IPS-NIHi7 (cell line): ENCODE measurements at regions not wholly inside any gene's neighbourhood (a gene's known extent, or its start where the extent isn't known, plus 50 kb on each side); places are given as distances from the start of the nearest gene placed in this dataset.
"Not testable (repeated sequence)": the region's sequence is repeated elsewhere in the genome, so short reads cannot be mapped to it uniquely, and the experiment has no call there.

Source experiments
- DNase-seq: peaks from one replicate; pipeline ENCODE4 v3.0.0; 2012; ENCODE audit warnings: mixed read lengths; ENCODE audit errors: extremely low spot score

DNA sequence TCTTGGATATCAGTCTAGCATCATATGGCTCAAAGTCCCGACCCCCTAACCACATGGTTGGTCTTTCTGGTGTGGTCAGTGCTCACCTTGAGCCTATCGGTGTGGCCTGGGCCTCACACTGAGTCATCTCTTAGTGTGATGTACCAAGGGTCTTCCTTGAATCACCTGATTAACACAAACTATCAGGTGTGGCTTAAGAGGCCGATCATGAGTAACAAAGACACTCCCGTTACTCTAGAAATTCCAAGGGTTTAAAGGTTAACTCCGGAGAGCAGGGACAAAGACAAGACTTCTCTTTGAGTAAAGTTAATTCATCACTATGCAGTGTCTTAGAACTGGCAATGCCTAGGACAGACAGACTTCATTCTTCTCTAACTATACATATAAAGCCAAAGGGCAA, 52.3 kb upstream of the ARMC3 start:
- no peak for DNase-seq

DNA sequence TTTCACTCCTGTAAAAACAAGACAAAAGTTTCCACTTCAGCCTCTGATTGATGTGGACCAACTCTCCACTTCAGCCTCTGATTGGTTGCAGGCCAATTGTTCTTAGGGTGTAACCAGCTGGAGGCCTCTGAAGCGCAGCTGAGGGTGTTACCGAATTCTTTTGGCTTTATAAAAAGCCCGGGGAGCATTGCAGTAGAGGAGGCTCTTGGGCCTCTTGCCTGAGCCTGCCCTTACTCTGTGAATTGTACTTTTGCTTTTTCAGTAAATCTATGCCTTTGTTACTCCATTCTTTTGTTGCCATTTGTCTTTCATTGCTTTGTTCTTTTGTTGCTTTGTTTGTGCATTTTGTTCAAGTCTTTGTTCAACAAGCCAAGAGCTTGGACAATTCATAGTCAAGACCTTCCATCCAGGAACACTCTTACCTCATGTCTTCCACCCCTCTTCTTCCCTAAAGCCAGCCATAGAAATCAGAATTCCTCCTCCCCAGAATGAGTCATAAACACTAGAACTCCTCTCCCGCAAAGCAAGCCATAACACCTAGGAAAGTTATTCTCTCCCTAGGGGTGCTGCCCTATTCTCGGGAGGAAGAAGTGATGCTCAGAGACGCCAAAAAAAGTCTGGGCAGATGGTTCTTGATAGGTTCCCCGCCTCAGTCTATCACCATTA, 53.5 kb upstream of the ARMC3 start:
- no peak for DNase-seq

DNA sequence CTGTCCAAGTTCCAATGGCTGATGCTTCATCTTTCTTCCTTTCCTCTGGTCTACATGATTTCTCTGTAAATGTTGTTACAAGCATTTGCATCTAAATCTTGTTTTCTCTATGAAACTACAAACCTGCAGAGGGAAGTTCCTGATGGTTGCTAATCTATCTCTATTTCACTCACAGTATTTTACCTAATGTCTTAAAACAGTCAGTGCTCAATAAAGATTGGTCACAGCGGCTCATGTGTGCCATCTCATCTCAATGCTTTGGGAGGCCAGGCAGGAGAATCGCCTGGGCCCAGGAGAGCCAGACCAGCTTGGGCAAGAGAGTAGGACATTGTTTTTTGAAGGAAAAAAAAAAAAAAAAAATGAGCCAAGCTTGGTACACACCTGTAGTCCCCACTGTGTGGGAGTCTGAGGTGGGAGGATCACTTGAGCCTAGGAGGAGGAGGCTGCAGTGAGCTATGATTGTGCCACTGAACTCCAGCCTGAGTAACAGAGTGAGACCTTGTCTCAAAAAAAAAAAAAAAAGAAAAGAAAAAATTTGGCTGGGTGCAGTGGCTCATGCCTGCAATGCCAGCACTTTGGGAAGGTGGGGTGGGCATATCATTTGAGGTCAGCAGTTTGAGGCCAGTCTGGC, 71.3 kb upstream of the ARMC3 start:
- DNase-seq, result no peak

DNA sequence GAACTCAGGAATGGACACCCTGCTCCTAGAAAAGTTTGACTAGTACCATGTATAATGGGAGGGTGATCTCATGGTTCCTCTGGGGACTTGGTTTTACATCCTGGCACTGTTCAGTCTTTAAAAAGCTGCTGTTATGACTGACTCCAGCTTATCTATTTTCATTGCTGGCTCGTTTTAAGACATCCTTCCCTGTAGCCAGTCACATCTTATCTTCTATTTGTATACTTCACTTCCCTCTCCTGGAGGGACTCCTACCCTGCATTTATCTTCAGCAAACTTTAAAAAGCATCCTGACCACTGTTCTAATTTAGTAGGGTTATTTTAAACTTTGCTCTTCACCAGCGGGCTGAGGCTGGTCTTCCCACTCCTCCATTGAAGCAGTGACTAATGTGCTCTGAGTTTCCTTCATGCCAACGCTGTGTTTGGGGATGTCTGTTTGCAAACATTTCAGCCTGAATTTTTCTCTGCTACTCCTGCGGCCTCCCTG, 72.9 kb upstream of the ARMC3 start:
- no peak for DNase-seq

DNA sequence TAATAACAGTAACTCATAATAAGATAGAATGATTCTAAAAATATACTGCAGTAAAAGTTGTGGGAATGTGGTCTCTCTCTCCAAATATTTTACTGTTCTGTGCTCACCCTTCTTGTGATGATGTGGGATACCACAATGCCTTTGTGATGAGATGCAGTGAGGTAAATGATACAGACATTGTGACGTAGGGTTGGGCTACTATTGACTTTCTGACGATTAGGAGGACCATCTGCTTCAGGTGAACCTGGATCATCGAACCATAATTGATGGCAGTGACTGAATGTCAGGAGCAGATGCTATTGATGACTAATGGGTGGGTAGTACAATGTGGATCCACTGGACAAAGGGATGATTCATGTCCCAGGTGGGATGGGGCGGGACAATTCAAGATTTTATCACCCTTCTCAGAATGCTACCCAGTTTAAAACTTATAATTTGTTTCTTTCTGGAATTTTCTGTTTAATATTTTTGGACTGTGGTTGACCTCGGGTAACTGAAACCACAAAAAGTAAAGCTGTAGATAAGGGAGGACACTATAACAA, 73.9 kb upstream of the ARMC3 start:
- DNase-seq, result no peak

DNA sequence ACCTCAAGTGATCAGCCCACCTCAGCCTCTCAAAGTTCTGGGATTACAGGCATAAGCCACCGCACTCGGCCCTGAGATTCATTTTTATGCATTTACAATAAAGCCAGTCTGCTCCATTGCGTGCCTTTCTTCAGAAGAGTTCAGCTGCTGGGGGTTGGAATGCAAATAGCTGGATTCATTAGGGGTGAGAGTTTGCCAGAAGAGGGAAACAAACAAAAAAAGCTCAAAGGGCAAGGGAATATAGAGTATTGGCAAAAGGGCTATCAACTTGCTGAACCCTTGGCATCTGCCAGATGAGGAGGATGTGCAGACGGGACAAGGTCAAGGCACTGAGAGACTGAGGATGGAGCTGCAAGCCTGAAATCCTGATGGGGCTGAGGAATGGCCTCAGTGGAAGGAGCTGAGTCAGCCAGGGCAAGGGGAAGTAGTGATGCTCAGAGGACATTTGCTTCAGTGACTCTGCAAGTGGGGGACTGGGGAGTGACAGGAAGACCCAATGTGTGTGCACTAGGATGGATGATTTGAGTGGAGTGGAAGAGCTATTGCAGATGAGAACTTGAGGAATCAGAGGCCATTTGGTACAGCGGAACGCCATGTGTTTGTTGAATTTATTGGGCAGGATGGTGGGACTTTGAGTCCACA, 75.0 kb upstream of the ARMC3 start:
- DNase-seq, result no peak

DNA sequence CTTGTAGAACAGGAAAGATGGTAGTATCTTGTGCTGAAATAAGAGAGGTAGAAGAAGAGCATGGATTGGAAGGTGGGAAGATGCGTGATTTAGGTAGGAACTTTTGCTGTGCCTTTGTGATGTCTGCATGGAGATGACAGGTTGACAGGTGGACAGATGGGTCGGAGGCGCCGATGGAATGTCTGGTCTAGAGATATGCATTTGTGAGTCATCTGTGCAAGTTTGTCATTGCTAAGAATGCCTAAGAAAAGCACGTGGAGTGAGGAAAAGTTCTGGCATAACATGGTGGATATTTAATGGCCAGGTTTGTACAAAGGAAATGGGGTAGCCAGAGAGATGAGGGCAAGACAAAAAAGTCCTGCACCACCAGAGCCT, 76.0 kb upstream of the ARMC3 start:
- DNase-seq, result no peak

DNA sequence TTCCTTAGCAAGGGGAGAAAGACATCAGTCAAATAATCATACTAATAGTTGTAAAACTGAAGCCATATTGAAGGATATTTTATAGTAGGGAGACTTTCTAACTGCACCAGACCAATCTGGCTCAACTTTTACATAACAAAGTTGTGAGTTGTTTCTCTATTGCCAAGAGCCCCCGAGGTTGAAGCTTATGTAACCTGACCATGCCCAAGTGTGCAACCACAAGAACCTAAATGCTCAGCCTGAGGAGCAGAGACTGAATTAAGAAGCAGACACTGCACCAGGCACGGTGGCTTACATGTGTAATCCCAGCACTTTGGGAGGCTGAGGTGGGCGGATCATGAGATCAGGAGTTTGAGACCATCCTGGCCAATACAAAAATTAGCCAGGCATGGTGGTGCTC, 77.3 kb upstream of the ARMC3 start:
- DNase-seq, result no peak

DNA sequence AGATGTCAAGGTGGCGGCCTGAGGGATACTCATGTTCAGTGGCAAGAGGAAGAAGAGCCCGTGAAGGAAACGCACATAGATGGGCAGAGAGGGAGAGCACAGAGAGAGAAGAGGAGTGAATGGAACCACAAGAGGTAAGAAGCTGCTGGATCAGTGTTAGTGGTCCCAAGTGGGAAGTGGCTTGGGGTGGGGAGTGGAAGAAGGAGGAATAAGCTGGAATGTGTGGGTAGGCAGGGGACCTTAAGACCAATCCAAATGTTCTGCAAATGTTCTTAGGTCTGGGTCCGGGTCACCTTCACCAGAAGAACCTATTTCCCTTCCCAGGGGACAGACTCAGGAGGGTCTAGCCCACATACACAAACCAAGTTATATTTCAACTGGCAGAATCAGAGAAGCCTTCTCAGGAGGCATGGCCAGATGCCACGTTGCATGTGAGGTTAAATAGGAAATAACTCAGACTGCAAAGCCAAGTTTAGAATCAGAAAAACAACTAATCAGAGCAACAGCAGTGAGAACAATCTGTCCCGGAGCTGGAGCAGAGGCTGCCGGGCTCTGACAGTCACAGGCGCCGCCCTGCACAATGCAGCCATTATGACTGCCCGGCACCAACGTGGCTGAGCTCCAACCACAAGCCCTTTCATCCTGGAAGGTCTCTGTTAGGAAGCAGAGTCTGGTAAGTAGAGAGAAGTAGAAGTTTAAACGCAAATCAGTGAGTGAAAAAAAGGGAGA, 78.6 kb upstream of the ARMC3 start:
- no peak for DNase-seq

DNA sequence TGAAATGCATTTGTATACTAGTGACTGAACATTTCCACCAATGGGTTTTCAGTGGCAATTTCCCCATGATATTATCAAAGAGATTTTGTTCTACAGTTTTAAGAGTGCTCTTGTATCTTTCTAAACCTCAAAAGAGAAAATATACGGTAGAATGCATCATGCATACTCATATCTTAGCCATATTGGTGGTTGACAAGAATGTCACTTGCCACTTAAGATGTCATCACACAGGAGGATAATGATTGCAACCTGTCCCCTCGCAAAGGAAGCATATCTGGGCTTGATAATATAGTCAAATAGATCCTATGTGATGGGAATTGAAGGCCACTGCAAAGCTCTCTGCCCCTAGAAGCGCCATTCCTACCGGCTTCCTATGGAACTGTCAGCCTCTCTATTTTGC, 79.3 kb upstream of the ARMC3 start:
- no peak for DNase-seq

DNA sequence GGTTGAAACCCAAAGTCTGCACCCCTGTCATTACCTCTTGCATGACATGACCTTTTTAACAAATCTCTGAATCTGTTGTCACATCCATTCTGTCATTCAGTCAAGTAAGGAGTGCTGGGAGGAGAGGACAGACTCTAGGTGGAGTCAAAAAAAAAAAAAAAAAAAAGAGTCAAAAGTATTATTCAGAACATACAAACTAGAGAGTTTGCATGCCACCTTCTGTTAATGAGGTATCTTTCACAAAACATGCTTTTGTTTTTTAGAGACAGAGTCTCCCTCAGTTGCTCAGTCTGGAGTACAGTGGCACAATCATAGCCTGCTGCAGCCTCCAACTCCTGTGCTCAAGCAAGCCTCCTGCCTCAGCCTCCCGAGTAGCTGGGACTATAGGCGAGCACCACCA, 81.6 kb upstream of the ARMC3 start:
- no peak for DNase-seq

DNA sequence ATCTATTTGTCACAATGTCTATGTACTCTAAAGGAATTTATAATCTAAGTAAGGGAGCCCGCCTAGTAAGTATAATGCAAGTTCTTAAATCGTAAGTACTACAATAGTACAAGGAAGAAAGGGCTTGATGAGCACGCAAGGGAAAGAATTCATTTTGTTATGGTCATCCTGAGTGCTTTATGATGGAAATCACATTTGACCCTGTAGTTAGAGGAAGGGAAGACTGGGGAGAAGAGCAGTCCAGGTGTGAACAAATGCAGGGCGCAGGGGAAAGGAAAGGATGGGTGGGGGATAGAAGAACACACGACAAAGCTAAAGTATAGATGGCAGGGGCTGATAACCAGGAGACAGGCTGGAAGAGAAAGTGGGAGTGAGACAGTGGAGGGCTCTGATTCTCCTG, 88.2 kb upstream of the ARMC3 start:
- no peak for DNase-seq

DNA sequence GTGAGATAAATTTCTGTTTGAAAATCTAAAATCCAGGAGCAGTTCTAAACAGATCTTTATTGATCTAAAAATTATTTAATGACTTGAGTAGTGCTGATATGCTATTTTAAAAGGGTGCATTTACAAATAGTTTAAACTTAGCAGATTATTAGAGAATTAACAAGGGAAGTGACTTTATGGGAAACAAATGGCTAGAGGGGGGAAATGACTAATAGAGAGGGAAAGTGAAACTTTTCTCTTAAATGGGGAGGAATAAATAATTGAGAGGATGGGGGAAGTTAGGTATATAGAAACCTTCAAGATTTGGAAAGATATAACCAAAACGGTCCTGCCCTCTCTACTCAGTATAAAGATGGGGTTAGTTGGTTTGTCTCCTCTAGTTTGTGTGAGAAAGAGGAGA, 90.1 kb upstream of the ARMC3 start:
- no peak for DNase-seq

DNA sequence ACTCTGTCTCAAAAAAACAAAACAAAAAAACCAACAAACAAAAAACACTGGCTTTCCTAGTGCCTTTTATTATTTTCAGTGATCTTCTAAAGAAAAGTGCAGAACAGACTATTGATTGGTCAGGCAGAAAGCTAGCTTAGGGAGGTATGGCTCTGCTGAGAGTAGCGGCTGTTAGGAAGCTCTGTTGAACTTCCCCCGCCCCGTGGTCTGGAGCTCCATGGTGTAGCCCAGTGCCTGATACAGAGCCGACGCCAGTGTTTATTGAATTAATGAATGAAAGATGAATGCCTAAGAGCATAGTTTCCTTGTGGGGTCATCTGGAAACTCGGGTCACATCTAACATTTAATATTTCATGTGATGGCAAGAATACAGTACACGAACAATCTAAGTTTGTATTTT, 90.5 kb upstream of the ARMC3 start:
- DNase-seq, result no peak

DNA sequence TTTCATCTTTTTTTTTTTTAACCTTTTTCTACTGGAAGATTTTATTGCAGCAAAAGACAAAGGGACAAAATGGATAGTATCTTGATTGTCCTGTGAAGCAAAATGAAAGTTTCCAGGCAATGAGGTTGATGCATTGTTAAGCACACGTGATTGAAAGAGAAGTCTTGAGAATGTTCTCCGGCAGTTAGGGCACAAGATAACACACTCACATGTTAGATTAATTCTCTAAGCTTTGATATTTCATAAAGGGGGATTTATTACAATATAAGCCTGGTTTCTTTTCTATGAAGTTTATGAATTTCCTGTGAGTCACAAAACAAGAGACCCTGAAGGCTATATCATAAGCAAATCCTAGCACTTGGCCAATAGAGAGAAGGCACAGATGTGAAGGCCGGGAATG, 93.4 kb upstream of the ARMC3 start:
- no peak for DNase-seq

DNA sequence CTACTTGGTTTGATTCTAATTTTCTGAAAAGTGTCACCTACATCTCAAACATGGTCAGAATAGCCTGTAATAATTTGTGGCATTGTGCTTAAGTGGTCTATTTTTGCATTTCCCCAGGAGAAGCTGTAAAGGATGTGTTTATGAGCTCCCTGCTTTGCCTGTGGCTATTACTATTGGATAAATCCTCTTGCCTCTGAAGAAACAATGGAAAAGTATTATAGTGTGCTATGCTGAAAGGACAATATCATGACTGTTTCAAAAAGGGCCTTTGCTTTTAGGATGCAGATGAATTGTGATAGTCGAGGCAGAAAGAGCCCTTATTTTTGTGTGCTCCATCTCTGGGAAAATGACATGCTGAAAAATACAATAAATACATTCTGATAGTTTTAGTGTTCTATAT, 94.1 kb upstream of the ARMC3 start:
- no peak for DNase-seq

DNA sequence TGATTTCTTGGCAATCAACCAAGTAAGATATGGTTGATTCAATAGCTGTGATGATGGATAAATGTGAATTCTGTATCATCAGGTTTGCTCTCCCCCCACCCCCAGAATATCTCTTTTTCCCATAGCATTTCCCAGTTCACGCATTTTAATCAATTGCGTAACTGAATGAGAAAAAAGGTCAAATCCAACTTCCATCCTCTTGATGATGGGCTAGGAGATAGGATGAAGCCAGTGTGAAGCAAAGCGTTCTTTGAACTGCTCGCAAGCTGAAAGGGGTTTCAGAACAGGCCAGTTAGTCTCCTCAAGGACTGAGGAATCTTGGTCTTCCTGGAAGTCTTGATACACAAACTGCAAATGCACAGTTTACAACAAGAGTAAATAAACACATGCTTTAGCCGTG, 94.5 kb upstream of the ARMC3 start:
- no peak for DNase-seq

DNA sequence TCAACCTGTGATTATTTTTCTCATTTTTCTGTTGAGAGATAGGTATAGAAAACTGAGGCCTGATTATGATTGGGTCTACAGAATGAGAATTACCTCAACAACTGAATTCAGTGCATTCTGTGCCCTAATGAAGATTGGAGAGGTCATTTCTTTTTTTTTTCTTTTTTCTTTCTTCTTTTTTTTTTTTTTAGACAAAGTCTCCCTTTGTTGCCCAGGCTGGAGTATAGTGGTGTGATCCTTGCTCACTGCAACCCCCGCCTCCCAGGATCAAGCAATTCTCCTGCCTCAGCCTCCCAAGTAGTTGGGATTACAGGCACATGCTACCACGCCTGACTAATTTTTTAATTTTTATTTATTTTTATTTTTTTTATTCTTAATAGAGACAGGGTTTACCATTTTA, 95.0 kb upstream of the ARMC3 start:
- DNase-seq, result no peak

DNA sequence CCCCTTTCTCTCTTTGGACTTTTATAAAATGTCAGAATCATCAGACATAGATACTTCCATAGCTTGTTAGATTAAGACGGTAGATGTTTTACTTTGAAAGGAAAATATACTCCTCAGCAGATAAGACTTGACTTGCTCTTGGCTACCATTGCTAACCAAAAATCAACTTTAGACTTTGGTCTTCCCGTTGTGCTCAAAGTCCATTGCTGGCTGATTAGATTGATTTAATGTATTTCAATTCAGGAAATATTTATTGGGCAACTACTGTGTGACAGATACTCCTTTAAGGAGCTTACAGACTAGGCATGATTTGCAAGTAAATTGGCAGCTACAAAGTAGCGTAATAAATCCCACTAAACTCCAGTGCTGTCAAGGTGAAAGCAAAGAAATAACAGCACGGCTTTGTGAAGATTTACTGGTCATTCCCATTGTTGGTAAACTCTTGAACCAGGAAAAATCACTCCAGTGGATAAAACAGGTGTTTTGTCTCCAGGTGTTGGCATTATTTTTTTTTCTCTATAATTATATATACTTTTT, 95.7 kb upstream of the ARMC3 start:
- DNase-seq, result no peak

DNA sequence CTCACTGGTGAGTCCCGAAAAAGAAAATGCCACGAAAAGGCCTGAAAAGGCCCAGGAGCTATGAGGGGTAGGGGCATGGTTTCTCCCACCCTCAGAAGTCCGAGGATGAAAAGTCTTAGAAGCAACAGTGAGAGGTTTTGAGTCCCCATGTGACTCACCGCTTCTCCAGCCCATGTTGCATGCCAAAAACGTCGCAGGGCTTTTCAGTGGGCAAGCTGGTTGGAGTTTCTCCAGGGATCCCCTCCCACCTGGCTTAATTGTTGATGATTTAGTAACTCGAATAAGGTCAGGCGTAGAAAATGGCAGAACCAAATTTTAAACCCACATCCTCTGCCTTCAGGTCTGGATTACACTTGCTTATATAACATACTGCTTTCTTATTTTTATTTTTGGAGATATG, 96.3 kb upstream of the ARMC3 start:
- DNase-seq, result no peak

DNA sequence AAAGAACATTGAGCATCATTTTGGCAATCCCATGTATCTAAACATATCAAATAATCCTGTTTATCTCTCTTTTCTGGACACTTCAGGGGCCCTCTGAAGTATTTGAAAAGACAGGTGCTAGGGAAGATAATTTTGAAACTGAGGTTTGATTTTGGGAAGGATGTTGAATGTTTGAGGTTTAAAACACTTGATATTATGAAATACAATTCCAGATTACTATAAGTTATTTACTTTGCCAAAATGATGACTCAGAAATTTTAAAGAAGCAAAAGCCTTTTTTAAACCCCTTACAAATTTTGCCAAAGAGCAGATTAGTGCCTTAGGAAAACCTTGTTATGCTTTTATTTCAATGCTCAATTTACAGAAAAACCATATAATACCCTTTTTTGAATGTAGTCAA, 99.1 kb upstream of the ARMC3 start:
- not testable (repeated sequence) for DNase-seq

DNA sequence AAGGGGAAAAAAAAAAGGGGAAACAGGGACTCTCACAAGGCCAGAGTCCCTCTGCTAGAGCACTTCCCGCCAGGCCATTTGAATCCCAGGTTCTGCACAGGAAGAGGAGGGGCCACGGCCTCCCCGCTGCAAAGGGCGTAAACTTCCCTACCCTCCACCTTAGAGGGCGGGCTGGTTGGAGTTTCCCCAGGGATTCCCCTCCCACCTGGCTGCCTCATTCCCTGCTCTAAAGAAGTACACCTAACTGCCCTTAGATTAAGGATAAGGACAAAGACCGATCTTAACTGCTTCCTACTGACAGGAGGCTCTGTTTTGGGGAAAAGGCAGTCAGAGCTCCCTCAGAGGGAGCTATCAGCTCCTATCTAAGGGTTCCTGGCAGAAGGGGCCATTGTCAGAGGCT, 102.0 kb upstream of the ARMC3 start:
- DNase-seq, result no peak
